ENCODE measurements at regions not wholly inside any gene's neighbourhood (a gene's known extent, or its start where the extent isn't known, plus 50 kb on each side); places are given as distances from the start of the nearest gene placed in this dataset.

DNA sequence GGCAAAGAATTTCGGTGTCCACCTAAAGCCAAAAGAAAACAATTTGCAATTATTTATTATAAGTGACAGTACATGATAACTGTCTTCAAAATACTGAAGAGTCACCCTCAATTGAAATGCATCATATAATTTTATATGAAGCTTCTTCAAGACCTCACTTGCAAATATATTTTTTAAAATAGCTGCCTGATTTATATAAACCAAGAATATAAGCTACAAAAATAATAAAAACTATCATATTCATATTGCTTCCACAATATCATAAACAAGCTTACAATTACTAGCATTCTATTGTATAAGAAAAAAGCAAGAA lies 144.1 kb downstream of the CETN3 start:
- Histone ChIP-seq H3K4me2 (ENCODE audit: insufficient read depth, low read length) (no peak overlapping the region), H4K20me1 (replicated peaks; ENCODE audit: control insufficient read depth, extremely low read depth, insufficient read depth, low read length) (no peaks in the 10 kb centered on the region), H3K27ac (ENCODE audit: insufficient read depth, low read depth, low read length) (no peak overlapping the region), H3K9me1 (replicated peaks; ENCODE audit: control insufficient read depth, extremely low read depth, insufficient read depth, low read length) (no peaks in the 10 kb centered on the region), H3K9ac (replicated peaks; ENCODE audit: extremely low read depth, insufficient read depth, low read length) (no peak overlapping the region), H3K36me3 (ENCODE audit: control insufficient read depth in 2 of 2, extremely low read depth in 1 of 2, insufficient read depth in 2 of 2, low read length in 2 of 2) (no peaks in the 10 kb centered on the region), H3K9me3 (replicated peaks; ENCODE audit: control insufficient read depth, insufficient read depth, low read length) (no peaks in the 10 kb centered on the region), H2AFZ (ENCODE audit: low read depth, low read length) (no peak overlapping the region), H3K79me2 (ENCODE audit: control insufficient read depth, insufficient read depth, low read length) (no peaks in the 10 kb centered on the region), H3K4me3 (replicated peaks in 1 of 3; ENCODE audit: insufficient read depth in 1 of 3, low read depth in 1 of 3, low read length in 3 of 3) (no peak overlapping the region), H3K27me3 (ENCODE audit: control insufficient read depth in 2 of 2, insufficient read depth in 2 of 2, low read length in 2 of 2) (no peaks in the 10 kb centered on the region), H3K4me1 (ENCODE audit: control insufficient read depth, extremely low read depth, insufficient read depth, low read length) (no peaks in the 10 kb centered on the region)
- dilution Hi-C loops (cut with MboI; ENCODE audit: extremely low pct_ligation_motif_present, low sequenced_read_pairs): no loop called here
- intact Hi-C loops (cut with micrococcal nuclease): loop anchor here (1.0 to 10.0 kb wide), 7 partner anchors 122 to 1536 kb away; partner anchors contain the start of gene MEF2C
- ChIA-PET POLR2A (interaction anchor here (0.6 kb wide), 1 partner anchor 1536 kb away, joined by 3 read pairs; no protein-coding TSS in a partner anchor), CTCF (interaction anchor here (0.6 to 5.9 kb wide), 30 partner anchors 10 to 1575 kb away, joined by 3 to 175 read pairs (median 4); partner anchors contain the start of gene MEF2C)
- DNase-seq (ENCODE audit: low read depth, low spot score): no peak
- BruUV-seq (replicated peaks): no TSS peak
- TF ChIP-seq EZH2 (IDR thresholded peaks at IDR 0.05; ENCODE audit: borderline replicate concordance, low read depth, low read length, severe bottlenecking): no peak
- TF ChIP-seq JUN (IDR thresholded peaks at IDR 0.05; ENCODE audit: borderline replicate concordance, insufficient read depth, insufficient read length, low read depth): no peak
- TF ChIP-seq CTCF (IDR thresholded peaks at IDR 0.05; ENCODE audit: extremely low read depth in 1 of 2, insufficient read depth in 1 of 2, low read depth in 1 of 2, low read length in 2 of 2): no peak
- TF ChIP-seq MAX (IDR thresholded peaks at IDR 0.05; ENCODE audit: insufficient read depth, insufficient read length): no peak
- no peak for TF ChIP-seq FOS (IDR thresholded peaks at IDR 0.05; ENCODE audit: borderline replicate concordance, insufficient read depth, low read length)
- no peak for TF ChIP-seq GATA2 (IDR thresholded peaks at IDR 0.05; ENCODE audit: insufficient read depth, insufficient read length, low read depth, low read length)
- no peak for TF ChIP-seq POLR2A (IDR thresholded peaks at IDR 0.05; ENCODE audit: low read depth, low read length)
- no peak for TF ChIP-seq POLR2AphosphoS5 (IDR thresholded peaks at IDR 0.05; ENCODE audit: insufficient read depth, low read depth, low read length)
- TF ChIP-seq MYC (IDR thresholded peaks at IDR 0.05; ENCODE audit: low read depth, low read length): no peak
- no peak for FAIRE-seq

Data from endothelial cell of umbilical vein (primary cell).